Stimulated activated CD8-positive, alpha-beta memory T cell treated with anti-CD3 and anti-CD28 coated beads, Interleukin-15, amount 100 ng/mL, for 48 hours (primary cell): ENCODE measurements at regions not wholly inside any gene's neighbourhood (a gene's known extent, or its start where the extent isn't known, plus 50 kb on each side); places are given as distances from the start of the nearest gene placed in this dataset.

Experiments
- DNase-seq, 2 donors: peaks; one replicate each; pipeline ENCODE4 v3.0.0-alpha.2; 2020; ENCODE audit warnings: low read depth in 2 of 2

DNA sequence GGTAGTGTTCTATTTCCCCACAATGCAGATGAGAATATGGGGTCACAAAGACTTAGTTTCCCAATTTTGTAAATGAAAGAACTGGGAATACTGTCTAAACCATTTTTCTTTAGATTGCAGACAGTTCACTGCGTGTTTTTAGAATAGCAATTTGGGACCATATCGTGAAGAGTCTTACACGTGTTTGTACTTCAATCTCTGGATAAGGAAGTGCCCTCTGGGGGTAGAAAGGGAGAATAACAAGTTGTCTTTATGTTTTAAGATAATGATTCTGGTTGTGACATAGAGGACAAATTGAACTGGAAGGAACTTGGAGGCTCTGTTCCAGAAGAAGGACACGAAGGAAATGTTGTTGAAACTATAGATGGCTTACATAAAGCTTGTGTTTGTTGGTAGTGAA lies 457.7 kb downstream of the CBLN2 start:
- no peak for DNase-seq

- DNase-seq = no peak
Measured at GRCh38 chr18:72075040-72075439, 469.1 kb downstream of the CBLN2 start.

GRCh38 chr18:72063001-72063400 lies 481.1 kb downstream of the CBLN2 start:
- no peak for DNase-seq

DNA sequence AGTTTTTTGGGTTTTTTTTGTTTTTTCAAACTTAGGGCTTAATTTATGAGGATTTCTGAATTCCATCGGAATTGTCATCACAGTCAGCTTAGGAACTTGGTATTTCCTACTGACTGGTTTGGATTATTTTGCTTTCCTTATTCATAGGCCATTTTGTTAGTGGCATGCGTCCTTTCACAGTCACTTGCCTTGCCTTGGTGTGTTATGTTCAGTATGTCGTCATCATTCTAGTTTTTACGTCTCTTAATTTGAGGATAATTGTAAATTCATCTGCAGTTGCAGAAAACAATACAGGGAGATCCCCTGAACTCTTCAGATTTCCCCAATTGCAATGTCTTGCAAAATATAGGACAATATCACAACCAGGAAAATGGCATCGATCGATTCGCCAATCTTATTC lies 485.3 kb downstream of the CBLN2 start:
- no peak for DNase-seq

GRCh38 chr18:72056171-72056570 lies 488.0 kb downstream of the CBLN2 start:
- no peak for DNase-seq

GRCh38 chr18:72041313-72042032 lies 502.7 kb downstream of the CBLN2 start:
- DNase-seq = no peak

DNA sequence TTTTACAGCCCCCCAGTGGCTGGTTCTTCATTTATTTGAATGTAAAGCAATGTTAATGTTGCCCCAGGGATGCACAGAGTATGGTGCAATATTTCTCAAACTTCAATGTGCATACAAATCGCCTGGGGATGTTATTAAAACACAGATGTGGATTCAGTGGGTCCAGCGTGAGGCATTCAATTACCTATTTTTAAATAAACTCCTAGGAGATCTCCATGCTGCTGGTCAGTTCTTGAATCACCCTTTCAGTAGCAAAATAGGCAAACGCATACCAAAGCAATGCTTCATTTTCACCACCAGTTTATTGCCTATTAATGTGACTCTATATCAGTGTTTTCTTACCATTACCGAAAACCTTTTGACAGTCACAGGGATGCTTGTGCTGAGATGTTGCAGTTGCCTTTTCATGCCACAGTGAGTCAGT lies 530.7 kb downstream of the CBLN2 start:
- DNase-seq = no peak

DNA sequence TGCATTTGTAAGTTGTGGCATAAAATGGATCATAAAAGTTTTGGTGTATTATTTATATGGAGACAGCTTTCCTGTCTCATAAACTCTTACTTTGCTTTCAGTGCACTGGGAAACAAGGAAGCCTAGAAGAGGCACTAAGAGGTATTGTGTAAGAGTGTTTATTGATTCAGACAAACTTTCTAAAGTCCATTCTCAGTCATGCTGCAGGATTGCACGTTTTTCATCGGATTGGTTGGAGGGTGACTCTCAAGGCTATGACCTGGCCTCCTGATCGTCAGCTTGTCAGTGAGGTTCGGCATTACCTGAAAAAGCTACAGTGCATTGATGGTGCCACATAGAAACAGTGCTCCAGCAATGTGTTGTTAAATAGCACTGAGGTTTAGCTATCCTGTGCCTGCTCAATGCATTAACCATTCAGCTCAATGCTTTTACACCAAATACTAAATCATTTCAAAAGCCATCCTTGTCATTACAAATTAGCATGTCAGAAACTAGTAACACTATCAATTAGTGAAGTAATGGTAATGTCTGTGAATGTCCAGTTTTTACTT lies 545.5 kb downstream of the CBLN2 start:
- DNase-seq = no peak

- no peak for DNase-seq
Measured at GRCh38 chr18:71995904-71996465, 548.2 kb downstream of the CBLN2 start.

GRCh38 chr18:71994273-71994672 lies 549.9 kb downstream of the CBLN2 start:
- no peak for DNase-seq

DNA sequence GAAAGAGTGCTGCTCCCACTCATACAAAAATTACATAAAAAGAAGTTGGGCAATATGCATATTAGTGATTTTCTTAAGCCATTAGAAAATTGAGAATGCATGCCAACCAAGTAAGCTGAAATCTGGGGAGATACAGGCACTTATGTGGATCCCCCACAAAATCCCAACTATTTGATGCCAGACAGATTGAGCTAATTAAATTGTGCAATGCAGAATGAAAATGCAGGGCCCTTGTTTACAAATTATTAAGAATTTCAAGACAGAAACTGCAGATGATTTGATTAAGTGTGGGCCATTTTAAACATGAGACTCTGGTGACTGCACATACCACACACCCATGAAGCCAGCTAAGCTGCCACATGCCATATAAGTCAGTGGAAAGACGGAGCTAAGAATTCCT lies 554.5 kb downstream of the CBLN2 start:
- DNase-seq = no peak

DNA sequence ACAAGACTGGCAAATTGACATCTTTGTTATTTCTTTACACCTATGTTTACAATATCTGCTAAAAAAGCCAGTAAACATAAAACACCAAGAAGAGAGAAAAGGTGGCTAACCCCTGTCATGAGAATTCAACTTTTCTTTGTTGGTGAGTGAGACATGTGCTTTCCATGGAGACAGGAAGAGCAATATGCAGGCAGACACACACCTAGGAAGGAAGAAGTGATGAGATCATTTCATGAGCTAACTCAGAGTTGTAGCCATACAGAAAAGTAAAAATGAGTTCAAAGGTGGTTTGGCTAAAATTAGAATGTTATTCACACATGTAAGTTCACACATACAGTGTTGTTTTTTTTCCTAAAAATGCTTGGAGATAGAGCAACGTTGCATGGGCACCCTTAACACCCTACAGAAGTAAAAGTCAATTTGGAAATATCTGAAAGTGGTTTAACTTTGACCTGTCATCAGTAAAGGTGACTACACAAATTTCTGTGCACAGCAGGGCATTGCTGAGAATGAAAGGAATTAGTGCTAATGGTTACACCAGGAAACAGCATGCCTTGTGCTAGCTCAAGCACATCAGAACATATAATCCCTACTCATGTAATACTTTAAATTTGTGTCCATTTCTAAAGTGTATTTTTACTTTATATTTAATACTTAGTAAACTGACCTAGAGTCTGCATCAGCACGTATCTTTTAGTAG lies 557.6 kb downstream of the CBLN2 start:
- DNase-seq = no peak

DNA sequence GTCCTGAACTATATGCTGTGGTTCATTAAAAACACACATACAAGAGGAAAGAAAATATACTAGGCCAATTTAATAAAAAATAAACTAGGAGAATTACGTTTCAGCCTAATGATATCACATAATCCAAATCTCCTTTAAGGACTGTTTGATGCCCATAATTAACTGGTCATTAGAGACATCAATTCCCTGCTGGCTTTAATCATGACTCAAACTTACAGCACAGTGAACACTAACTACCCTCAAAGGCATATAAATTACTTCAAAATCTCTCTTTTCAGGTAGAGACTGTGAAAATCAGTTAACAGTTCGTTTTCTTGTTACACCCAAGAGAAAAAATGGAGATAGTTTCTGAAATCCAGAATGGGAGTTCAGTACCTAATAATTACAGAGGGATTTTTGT lies 567.4 kb downstream of the CBLN2 start:
- no peak for DNase-seq

DNA sequence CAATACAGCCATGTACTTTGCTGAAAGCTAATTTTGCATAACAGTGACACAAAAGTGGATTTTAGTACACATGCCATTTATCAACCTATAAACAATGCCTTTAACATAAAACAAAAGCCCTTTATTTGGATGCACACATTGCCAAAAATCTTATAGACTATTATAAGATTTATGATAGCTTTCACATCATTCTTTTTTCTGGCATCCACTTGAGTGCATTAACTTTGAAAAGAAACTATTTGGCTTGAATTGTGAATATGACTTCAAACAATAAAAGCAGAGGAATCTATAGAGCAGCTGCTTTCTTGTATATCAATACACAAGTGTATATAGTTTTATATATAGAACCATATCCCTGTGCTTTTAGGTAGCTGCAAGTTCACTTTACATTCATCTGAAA lies 577.4 kb downstream of the CBLN2 start:
- DNase-seq = no peak

GRCh38 chr18:71958605-71959004 lies 585.5 kb downstream of the CBLN2 start:
- no peak for DNase-seq

DNA sequence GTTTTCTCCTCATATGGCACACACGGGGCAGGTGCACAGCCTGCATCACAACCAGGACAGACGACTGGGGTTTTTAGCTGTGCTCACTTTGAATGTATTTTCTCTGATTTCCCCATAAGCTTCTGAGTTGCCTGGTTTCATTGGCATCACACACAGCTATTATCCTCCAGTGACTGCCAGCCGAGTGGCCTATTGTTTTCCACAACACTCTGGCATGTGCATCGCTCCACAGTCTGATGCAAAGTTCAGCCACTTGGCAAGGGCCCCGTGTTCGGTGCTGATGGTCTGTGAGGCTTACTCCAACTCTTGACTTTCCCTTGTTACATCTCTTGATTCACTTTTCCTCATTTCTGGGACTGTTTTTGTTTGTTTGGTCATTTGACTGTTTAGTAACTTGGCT lies 593.1 kb downstream of the CBLN2 start:
- DNase-seq = no peak

GRCh38 chr18:71942433-71942832 lies 601.7 kb downstream of the CBLN2 start:
- no peak for DNase-seq

- DNase-seq = no peak
Measured at GRCh38 chr18:71939483-71939882, 604.7 kb downstream of the CBLN2 start.

GRCh38 chr18:71936744-71937143 lies 607.4 kb downstream of the CBLN2 start:
- no peak for DNase-seq

GRCh38 chr18:71919211-71919610 lies 624.9 kb downstream of the CBLN2 start:
- DNase-seq = no peak

DNA sequence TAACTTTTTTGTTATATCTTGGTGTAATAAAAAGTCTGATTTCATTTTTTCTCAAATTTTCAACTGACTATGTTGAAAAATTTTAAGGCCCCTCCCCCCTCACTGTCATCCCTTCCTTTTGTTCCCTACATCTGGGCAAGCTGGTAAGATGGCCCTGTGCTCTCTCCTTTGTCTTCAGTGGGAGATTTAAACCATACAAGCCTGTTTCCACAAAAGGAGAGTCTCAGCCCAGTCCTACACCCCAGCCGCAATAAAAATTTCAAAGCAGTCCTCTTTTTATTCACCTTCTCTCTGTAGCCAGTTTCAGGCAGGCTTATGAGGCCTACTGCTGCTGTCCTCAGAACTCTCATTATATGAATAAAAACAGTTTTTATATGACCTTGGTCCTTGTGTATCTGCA lies 630.5 kb downstream of the CBLN2 start:
- DNase-seq = no peak

DNA sequence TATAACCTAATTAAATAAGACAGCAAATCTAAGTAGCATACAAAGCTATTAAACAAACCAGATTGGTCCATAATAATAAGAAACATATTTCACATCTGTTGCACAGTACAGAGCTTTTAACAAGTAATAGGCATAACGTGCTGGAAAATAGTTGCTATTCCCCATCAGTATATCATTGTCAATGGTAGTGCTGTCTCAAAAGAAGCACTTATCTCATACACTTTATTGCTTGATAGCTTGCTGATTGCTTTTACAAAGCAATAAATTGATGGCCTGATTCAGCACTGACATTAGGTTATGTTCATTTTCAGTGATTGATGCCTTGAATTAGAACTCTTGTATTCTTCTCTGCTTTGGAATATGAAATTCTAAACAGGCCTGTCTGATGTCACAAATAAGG lies 641.7 kb downstream of the CBLN2 start:
- DNase-seq = no peak
